BE2C (cell line): ENCODE measurements at regions not wholly inside any gene's neighbourhood (a gene's known extent, or its start where the extent isn't known, plus 50 kb on each side); places are given as distances from the start of the nearest gene placed in this dataset.

Experiments
- DNase-seq: peaks from one replicate; pipeline ENCODE4 v3.0.0-alpha.2; 2020
- H3K27me3 ChIP-seq: fragments of 250-450 bp; sonication (Bioruptor Pico); 2 replicates; pipeline ENCODE4 v1.5.1; 2020; ENCODE audit warnings: mild to moderate bottlenecking
- H3K36me3 ChIP-seq: fragments of 250-450 bp; sonication (Bioruptor Pico); 2 replicates; pipeline ENCODE4 v1.5.1; 2020; ENCODE audit warnings: mild to moderate bottlenecking
- H3K4me1 ChIP-seq: fragments of 250-450 bp; sonication (Bioruptor Pico); 2 replicates; pipeline ENCODE4 v1.5.1; 2020
- H3K4me3 ChIP-seq: 2 replicates; pipeline ENCODE4 v1.5.1; 2011; ENCODE audit warnings: low read depth, low read length
- H3K9me3 ChIP-seq: fragments of 250-450 bp; sonication (Bioruptor Pico); 2 replicates; pipeline ENCODE4 v1.5.1; 2020
- TF ChIP-seq, protein P1 (sequence below): IDR thresholded peaks from 2 replicates; pipeline ENCODE4 v1.5.1; 2012; ENCODE audit warnings: mild to moderate bottlenecking, low read depth, low read length

GRCh38 chr10:44517635-44518034 lies 132.7 kb upstream of the CXCL12 start:
- DNase-seq = no peak
- no peak overlapping the region for H3K4me3 ChIP-seq
- TF ChIP-seq, protein P1, sequence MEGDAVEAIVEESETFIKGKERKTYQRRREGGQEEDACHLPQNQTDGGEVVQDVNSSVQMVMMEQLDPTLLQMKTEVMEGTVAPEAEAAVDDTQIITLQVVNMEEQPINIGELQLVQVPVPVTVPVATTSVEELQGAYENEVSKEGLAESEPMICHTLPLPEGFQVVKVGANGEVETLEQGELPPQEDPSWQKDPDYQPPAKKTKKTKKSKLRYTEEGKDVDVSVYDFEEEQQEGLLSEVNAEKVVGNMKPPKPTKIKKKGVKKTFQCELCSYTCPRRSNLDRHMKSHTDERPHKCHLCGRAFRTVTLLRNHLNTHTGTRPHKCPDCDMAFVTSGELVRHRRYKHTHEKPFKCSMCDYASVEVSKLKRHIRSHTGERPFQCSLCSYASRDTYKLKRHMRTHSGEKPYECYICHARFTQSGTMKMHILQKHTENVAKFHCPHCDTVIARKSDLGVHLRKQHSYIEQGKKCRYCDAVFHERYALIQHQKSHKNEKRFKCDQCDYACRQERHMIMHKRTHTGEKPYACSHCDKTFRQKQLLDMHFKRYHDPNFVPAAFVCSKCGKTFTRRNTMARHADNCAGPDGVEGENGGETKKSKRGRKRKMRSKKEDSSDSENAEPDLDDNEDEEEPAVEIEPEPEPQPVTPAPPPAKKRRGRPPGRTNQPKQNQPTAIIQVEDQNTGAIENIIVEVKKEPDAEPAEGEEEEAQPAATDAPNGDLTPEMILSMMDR = peak; percentile 39

DNA sequence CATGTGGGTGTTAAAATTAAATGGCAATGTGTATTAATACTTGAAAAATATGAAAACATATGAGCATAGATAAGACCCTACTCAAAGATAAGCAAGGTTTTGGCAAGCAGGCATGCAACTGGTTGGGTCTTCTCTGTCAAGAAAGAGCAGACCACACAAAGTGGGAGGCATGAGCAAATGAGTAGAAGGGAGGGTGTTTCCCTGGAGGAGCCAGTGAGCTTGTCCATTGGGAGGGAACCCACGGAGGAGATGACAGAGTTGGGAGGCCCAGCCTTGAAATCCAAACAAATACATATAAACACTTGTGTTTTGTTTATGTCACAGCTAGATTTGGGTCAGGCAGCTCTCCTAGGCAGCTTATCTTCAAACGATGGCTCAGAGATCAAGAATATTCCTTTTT lies 134.5 kb upstream of the CXCL12 start:
- Histone ChIP-seq H3K9me3 (no peaks in the 10 kb centered on the region), H3K36me3 (no peaks in the 10 kb centered on the region), H3K27me3 (no peaks in the 10 kb centered on the region), H3K4me3 (no peak overlapping the region), H3K4me1 (no peaks in the 10 kb centered on the region)
- TF ChIP-seq, protein P1 = no peak
- DNase-seq = no peak

More at GRCh38 chr10:44517635-44518034, 132.7 kb upstream of the CXCL12 start:
- Histone ChIP-seq H3K36me3 (no peaks in the 10 kb centered on the region), H3K4me1 (no peaks in the 10 kb centered on the region), H3K27me3 (no peaks in the 10 kb centered on the region), H3K9me3 (no peaks in the 10 kb centered on the region)

GRCh38 chr10:44520651-44521050 lies 135.8 kb upstream of the CXCL12 start:
- TF ChIP-seq, protein P1 = no peak
- Histone ChIP-seq H3K4me3 (no peak overlapping the region), H3K36me3 (no peaks in the 10 kb centered on the region), H3K4me1 (no peaks in the 10 kb centered on the region), H3K27me3 (no peaks in the 10 kb centered on the region), H3K9me3 (no peaks in the 10 kb centered on the region)
- no peak for DNase-seq

DNA sequence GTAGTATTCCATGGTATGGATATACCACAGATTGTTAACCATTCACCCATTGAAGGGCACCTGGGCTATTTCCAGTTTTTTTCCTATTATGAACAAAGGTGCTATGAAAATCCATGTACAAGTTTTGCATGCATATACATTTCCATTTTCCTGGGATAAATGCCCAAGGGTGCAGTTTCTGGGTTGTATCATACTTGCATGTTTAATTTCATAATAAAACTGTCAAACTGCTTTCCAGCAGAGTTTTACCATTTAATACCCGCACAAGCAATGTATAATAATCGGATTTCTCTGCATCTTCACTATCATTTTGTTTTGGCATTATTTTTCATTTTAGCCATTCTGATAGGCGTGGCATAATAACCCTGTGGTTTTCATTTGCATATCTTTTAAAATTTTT lies 154.3 kb upstream of the CXCL12 start:
- DNase-seq = no peak
- Histone ChIP-seq H3K9me3 (no peaks in the 10 kb centered on the region), H3K4me1 (no peaks in the 10 kb centered on the region), H3K36me3 (no peaks in the 10 kb centered on the region), H3K4me3 (no peak overlapping the region), H3K27me3 (no peaks in the 10 kb centered on the region)
- TF ChIP-seq, protein P1 = no peak

GRCh38 chr10:44552726-44553125 lies 167.8 kb upstream of the CXCL12 start:
- no peaks in the 10 kb centered on the region for H3K4me1 ChIP-seq
- no peaks in the 10 kb centered on the region for H3K27me3 ChIP-seq
- no peaks in the 10 kb centered on the region for H3K9me3 ChIP-seq
- no peaks in the 10 kb centered on the region for H3K36me3 ChIP-seq
- H3K4me3 ChIP-seq = no peak overlapping the region
- TF ChIP-seq, protein P1 = no peak
- no peak for DNase-seq

DNA sequence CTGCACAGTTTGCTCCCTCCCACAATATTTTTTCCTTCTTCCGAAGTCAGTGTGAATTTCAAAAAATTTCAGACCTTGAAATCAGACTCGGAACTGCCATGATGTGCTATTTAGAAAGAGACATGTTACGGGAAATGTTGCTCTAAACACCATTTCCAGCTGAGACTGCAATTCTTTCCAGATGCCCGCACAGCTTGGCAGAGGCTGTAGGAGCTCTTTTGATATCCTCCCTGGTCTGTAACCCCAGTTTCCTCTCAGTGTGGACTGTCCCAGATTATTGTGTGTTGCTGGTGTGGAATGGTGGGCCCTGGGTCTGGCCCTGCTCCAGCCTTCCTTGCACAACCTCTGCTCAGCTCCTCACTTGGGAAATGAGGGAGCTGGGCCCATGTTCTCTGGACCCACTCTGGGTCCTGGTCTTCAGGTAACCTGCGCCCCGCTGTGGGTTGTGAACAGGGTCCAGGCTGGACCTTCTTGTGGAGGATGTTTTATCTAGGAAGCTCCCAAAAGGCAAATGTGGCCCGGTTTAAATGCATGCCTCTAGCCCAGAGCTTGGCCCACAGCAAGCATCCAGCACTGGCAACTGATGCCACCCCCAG lies 172.8 kb upstream of the CXCL12 start:
- no peaks in the 10 kb centered on the region for H3K9me3 ChIP-seq
- no peaks in the 10 kb centered on the region for H3K4me1 ChIP-seq
- H3K36me3 ChIP-seq = no peaks in the 10 kb centered on the region
- TF ChIP-seq, protein P1 = no peak
- H3K4me3 ChIP-seq = no peak overlapping the region
- no peak for DNase-seq
- H3K27me3 ChIP-seq = no peaks in the 10 kb centered on the region
